ENCODE measurements at regions not wholly inside any gene's neighbourhood (a gene's known extent, or its start where the extent isn't known, plus 50 kb on each side); places are given as distances from the start of the nearest gene placed in this dataset.

- Histone ChIP-seq H3K4me1 (ENCODE audit: insufficient read depth, low read length, poor library complexity, severe bottlenecking) (no peaks in the 10 kb centered on the region), H3K27me3 (replicated peaks; ENCODE audit: insufficient read depth, low read depth, low read length, poor library complexity) (no peaks in the 10 kb centered on the region), H3K9me3 (ENCODE audit: low read depth, low read length, poor library complexity, severe bottlenecking) (no peaks in the 10 kb centered on the region), H3K36me3 (ENCODE audit: insufficient read depth, low read length, poor library complexity, severe bottlenecking) (no peaks in the 10 kb centered on the region), H3K4me3 (ENCODE audit: low read depth, low read length, poor library complexity, severe bottlenecking) (no peak overlapping the region), H3K27ac (ENCODE audit: low read depth, low read length, poor library complexity, severe bottlenecking) (no peak overlapping the region)
- no TSS peak for BruUV-seq (replicated peaks)
- POLR2A ChIA-PET (ENCODE audit: low non-redundant PET): no interaction called here
- CTCF ChIA-PET: no interaction called here
- intact Hi-C loops (cut with micrococcal nuclease; ENCODE audit: unreplicated experiment): no loop called here
- TF ChIP-seq EZH2 (IDR thresholded peaks at IDR 0.05; ENCODE audit: borderline replicate concordance, low read depth, low read length, poor library complexity, severe bottlenecking): no peak
- TF ChIP-seq CTCF (conservative IDR thresholded peaks at IDR 0.05; ENCODE audit: low read depth, low read length): no peak
- DNase-seq (ENCODE audit: low spot score): no peak
These were observed 206.9 kb upstream of the ZNF536 start for GRCh38 chr19:30165228-30165813.

GRCh38 chr19:30167206-30167868 is 204.8 kb upstream of the ZNF536 start:
- H3K4me3 ChIP-seq (ENCODE audit: low read depth, low read length, poor library complexity, severe bottlenecking): no peak overlapping the region
- H3K9me3 ChIP-seq (ENCODE audit: low read depth, low read length, poor library complexity, severe bottlenecking): no peaks in the 10 kb centered on the region
- intact Hi-C loops (cut with micrococcal nuclease; ENCODE audit: unreplicated experiment): no loop called here
- ChIA-PET POLR2A (ENCODE audit: low non-redundant PET) (no interaction called here), CTCF (no interaction called here)
- no peaks in the 10 kb centered on the region for H3K27me3 ChIP-seq (replicated peaks; ENCODE audit: insufficient read depth, low read depth, low read length, poor library complexity)
- TF ChIP-seq EZH2 (IDR thresholded peaks at IDR 0.05; ENCODE audit: borderline replicate concordance, low read depth, low read length, poor library complexity, severe bottlenecking): no peak
- no peak for TF ChIP-seq CTCF (conservative IDR thresholded peaks at IDR 0.05; ENCODE audit: low read depth, low read length)
- no peak overlapping the region for H3K27ac ChIP-seq (ENCODE audit: low read depth, low read length, poor library complexity, severe bottlenecking)
- H3K4me1 ChIP-seq (ENCODE audit: insufficient read depth, low read length, poor library complexity, severe bottlenecking): no peaks in the 10 kb centered on the region
- no peaks in the 10 kb centered on the region for H3K36me3 ChIP-seq (ENCODE audit: insufficient read depth, low read length, poor library complexity, severe bottlenecking)
- no TSS peak for BruUV-seq (replicated peaks)
- DNase-seq (ENCODE audit: low spot score): no peak

GRCh38 chr19:30167976-30168635 is 204.1 kb upstream of the ZNF536 start:
- CTCF ChIA-PET: no interaction called here
- Histone ChIP-seq H3K27me3 (replicated peaks; ENCODE audit: insufficient read depth, low read depth, low read length, poor library complexity) (no peaks in the 10 kb centered on the region), H3K36me3 (ENCODE audit: insufficient read depth, low read length, poor library complexity, severe bottlenecking) (no peaks in the 10 kb centered on the region), H3K4me1 (ENCODE audit: insufficient read depth, low read length, poor library complexity, severe bottlenecking) (no peaks in the 10 kb centered on the region), H3K27ac (ENCODE audit: low read depth, low read length, poor library complexity, severe bottlenecking) (no peak overlapping the region), H3K9me3 (ENCODE audit: low read depth, low read length, poor library complexity, severe bottlenecking) (no peaks in the 10 kb centered on the region), H3K4me3 (ENCODE audit: low read depth, low read length, poor library complexity, severe bottlenecking) (no peak overlapping the region)
- TF ChIP-seq CTCF (conservative IDR thresholded peaks at IDR 0.05; ENCODE audit: low read depth, low read length) (no peak), EZH2 (IDR thresholded peaks at IDR 0.05; ENCODE audit: borderline replicate concordance, low read depth, low read length, poor library complexity, severe bottlenecking) (no peak)
- POLR2A ChIA-PET (ENCODE audit: low non-redundant PET): no interaction called here
- no TSS peak for BruUV-seq (replicated peaks)
- no peak for DNase-seq (ENCODE audit: low spot score)
- intact Hi-C loops (cut with micrococcal nuclease; ENCODE audit: unreplicated experiment): no loop called here
